GM19397 (cell line): ENCODE measurements at regions not wholly inside any gene's neighbourhood (a gene's known extent, or its start where the extent isn't known, plus 50 kb on each side); places are given as distances from the start of the nearest gene placed in this dataset.
"Not testable (repeated sequence)": the region's sequence is repeated elsewhere in the genome, so short reads cannot be mapped to it uniquely, and the experiment has no call there.

Experiments
- ATAC-seq: cut with Tn5 transposase; IDR thresholded peaks from one replicate; pipeline ENCODE4 v1.9.1; 2021; ENCODE audit warnings: mild to moderate bottlenecking, moderate library complexity; ENCODE audit not compliant: unreplicated experiment

DNA sequence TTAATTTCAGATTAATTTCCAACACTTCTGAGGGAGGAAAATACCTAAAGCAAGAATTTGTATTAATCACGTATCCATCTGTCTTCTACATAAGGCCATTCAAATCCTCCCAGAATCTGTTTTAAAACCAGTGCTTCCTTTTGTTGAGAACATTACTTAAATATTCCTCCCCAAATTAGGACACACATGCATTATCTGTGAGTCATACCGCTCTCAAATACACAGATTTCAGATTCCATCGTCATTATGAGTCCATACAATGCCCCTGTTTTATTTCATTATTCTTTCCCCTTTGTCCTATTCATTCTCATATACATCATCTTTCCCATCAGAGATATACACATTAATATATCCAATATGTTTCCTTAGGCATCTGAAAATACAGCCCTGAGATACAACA lies 57.3 kb upstream of the PRSS12 start:
- no peak for ATAC-seq

DNA sequence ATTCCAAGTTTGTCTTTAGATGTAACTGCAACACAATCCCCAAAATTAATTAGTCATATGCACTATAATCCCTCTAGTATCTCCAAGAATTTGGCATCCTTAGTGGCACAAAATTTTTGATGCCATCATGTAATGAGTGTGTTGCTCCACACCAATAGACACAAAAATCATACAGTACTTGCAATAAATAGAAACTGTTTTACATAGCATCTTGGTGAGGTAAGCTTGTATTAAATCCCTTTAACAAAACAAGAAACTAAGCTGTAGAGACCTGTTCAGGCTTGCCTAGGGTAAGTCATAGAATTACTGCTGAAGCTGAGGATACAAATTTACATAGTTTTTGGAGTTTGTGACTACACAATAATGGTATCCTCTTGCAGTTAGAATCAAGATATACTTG lies 64.5 kb upstream of the PRSS12 start:
- ATAC-seq: no peak

DNA sequence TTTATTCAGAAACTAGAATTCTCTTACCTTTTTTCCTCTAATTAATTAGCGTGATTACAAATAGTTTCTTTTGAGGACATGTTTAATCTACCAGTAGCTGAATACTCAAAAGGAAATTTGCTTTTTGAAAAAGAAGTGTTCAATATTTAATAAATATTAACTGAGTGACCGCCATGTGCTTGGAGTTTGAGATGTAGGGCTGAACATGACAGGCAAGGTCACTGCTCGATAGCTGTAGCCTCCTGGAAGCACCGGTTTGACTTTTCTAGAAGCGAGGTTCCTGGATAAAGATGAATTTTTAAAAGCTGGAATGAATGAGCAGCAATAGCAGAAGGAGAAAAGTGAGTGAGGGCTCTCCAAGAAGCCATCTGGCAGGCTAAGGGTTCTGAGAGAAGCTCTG lies 65.0 kb upstream of the PRSS12 start:
- ATAC-seq: not testable (repeated sequence)

DNA sequence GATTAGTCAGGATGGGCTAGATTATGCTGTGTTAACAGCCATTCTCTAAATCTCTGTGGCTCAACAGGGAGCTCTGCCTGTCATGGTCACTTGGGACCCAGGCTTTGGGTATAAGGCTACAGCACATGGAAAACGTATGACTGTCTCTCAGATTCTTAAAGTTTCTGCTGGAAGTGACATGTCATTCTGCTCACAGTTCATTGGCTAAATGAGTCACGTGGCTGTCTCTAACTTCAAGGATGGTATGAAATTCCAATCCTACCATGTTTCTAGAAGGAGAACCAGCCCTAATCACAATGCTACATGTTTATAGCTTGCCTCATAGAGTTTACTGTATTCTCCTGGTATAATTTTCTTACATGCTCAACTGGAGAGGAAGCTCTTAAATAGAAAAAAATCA lies 65.6 kb upstream of the PRSS12 start:
- not testable (repeated sequence) for ATAC-seq

DNA sequence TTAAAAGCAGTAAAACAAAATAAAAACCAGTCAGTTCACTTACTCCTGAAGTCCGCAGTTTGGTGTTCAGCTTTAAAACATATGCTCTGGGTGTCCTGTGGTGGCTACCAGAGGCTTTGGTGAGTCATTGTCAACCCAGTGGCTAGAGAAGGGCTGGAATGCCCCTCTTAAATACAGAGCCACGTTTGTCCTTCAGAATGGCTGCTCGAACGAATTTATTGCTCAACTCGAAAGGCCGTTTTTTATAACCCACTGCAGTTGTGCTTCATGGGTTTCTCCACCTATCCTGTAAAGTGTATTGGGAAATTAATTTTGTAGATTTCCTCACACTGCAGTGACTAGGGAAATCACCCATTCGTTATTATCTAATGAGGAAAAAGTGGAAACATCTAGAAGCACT lies 66.8 kb upstream of the PRSS12 start:
- ATAC-seq: not testable (repeated sequence)

DNA sequence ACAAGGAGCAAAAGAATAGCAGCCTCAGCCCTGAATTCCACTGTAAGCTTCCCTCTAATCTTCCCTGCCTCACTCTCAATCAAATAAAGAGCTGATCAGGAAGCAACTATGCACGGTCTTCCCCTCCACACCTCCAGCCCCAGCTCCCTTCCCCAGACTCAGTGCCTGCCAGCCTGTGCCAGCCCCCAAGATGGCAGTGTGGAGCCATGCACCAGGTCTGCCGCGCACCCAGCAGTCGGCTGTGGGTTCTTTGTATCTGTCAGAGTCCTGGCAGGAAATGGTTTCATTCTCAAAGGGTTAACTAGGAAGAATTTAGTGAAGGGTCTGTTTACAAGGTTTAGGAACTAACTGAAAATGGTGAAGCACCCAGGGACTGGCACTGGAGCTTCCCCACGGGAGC lies 71.3 kb upstream of the PRSS12 start:
- ATAC-seq: not testable (repeated sequence)

DNA sequence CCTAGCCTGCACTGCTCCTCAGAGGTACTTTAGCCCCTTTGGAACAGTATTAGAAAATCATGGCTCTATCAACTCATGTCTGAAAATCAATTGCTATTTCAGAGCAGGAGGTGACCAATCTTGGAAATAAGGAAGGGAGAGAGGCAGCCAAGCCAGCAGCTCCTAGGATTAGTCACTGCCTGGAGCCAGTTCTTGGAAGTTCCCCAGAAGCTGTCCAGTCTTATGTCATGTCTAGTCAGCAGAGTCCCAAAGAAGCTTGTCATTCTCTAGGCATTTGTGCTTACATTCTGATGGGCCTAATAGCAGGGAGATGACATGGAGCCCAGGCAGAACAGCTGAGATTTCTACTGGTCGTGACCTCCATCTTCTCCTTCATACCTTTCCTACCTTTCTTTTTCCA lies 76.1 kb upstream of the PRSS12 start:
- not testable (repeated sequence) for ATAC-seq

DNA sequence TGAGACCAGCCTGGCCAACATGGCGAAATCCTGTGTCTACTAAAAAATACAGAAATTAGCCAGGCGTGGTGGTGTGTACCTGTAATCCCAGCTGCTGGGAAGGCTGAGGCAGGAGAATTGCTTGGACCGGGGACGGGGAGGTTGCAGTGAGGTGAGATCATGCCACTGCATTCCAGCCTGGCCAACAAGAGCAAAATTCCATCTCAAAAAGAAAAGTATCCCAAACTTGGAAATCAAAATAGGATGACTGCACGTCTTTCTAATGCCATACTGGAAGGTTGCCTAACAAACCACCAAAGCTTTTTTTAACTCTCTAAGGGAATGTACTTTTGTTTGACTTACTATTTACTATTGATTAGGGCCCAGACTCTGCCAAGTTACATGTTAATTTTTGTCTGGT lies 79.6 kb upstream of the PRSS12 start:
- not testable (repeated sequence) for ATAC-seq

DNA sequence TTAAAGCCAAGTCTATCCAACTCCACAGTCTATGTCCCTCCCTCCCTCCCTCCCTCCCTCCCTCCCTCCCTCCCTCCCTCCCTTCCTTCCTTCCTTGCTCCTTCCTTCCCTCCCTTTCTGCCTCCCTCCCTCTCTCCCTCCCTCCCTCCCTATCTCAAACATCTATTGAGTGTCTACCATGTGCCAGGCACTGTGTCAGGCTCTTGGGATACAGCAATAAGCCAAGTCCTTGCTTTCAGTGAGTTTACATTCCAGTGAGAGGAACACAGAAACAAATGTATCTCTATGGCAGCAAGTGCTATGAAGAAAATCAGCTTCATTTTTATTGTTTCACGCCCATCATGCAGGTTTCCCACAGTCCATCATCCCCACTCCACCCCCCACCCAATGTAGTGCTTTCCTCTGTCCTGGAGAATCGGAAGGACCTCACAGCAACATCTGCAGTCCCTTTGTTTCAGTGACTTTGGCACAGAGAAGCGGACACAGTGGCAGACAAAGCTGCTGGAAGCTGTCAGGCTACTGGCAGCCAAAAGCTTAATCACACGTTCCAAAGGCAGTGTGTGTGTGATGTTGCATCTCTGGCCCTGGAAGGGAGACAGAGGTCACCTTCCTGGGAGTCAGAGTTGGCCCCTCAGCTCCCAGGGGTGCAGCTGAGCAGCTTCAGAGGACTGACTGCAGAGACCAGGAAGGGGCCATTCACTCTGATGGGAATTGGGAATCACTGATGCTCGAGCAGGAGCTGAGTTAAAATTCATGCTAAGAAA lies 81.0 kb upstream of the PRSS12 start:
- not testable (repeated sequence) for ATAC-seq

DNA sequence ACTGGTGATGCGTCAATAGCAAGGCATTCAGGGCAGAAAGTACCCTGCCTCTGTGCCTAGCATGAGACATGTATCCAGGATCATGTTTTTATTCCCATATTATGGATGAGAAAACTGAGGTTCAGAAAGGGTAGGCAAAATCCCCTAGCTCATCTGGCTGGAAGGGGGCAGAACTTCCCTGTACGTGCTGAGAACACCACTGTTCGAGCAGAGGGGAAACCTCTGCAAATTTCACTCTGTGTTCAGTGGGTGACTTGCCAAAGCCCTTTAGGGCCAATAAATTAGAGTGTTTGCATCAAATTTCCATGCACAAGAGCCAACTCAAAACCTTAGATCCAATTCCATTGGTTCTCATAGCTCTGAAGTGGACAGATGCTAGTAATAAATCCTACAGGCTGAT lies 82.6 kb upstream of the PRSS12 start:
- ATAC-seq: not testable (repeated sequence)

DNA sequence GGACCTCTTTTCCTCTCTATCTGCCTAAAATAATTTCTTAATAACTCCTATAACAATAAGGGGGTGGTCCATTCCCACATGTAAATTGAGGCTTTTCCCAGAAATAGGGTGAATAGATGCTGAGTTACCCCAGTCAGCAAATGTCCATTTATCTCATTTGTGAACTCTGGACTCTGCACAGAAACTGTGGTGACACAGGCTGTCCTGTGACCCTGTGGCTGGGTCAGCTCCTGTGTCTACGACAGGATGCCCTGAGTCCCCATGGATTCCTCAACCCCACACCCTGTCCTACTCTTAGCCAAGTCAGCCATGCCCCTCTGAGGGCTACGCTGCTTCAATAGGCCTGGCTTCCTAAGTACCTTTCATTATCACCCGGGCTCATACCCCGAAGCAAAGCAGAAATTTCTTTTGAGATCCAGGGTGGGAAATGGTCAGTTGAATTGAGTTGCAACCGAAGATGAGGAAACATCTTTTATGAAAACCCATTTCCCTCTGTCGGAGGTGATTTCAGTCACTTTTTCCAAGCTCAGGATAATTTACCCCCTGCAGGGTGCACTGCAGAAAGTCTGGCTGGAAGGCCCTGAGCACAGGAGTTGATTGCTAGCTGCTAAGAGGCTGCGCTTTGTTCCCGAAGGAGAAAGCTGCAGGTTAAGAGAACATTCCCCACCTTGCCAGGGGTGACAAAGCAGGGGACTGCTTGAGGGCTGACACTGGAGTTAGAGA lies 89.5 kb upstream of the PRSS12 start:
- not testable (repeated sequence) for ATAC-seq

DNA sequence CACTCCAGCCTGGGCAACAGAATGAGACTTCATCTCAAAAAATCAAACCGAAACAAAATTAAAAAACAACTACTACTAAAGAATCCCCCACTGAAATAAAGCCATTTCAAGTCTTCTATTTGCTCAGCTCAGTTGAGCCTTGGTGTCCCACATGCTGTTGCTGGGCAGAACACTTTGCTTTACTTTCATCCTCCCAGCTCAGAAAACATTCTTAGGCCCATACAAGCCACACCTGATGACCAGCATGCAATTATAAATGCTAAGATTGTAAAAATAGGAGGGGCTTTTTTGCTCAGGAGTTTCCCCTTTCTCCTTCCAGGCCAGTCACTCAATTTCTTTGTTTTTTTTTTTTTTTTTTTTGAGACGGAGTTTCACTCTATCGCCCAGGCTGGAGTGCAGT lies 94.6 kb upstream of the PRSS12 start:
- not testable (repeated sequence) for ATAC-seq

DNA sequence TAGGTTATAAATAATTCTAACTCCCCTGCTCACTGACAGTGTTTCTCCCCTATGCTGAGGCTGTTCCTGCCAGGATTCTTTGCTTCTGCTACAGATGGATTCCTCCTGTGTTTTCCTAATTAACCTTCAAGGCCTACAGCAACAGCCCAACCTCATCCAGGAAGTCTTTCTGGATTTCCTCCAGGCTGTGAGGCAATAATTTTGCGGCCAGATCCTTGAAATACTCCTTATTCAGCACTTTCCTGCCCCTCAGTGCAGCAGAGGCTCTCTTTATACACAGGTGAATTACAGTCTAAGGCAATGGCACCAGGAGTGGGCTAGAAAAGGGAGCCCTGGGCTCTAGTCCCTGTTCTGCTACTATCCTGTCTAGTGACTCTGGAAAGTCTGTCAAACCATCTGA lies 102.1 kb upstream of the PRSS12 start:
- ATAC-seq: not testable (repeated sequence)

DNA sequence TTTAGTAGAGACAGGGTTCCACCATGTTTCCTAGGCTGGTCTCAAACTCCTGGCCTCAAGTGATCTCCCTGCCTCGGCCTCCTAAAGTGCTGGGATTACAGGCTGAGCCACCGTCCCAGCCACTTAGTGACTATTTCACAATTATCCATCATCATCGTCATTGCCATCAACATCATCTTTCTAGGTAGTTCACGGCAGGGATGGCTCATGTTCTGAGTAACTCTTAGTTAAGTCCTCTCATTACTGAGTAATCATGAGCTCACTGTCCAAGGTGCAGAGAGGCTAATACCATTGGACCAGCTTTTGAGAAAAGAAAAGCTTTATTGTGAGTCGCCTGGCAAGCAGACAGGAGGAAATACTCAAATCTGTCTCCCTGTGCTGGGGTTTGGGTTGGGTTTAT lies 108.6 kb upstream of the PRSS12 start:
- ATAC-seq: not testable (repeated sequence)

DNA sequence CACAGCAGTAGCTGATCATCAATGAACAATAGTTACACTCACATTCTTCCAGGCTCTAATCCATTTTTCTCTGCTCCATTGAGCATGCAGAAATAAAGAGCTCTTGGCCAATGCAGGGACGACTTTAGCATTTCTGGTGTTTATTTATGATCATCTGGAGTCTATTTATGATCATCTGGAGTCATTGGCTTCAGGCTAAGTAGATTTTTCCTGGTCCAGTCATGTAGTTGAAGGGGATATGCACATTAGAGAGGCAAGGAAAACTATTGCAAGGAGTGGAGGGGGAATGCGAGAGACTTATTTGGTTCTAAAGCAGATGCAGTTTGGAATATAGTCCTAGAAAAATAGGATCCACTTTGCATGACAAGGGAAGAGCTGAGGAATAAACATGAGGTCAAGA lies 113.0 kb upstream of the PRSS12 start:
- not testable (repeated sequence) for ATAC-seq

DNA sequence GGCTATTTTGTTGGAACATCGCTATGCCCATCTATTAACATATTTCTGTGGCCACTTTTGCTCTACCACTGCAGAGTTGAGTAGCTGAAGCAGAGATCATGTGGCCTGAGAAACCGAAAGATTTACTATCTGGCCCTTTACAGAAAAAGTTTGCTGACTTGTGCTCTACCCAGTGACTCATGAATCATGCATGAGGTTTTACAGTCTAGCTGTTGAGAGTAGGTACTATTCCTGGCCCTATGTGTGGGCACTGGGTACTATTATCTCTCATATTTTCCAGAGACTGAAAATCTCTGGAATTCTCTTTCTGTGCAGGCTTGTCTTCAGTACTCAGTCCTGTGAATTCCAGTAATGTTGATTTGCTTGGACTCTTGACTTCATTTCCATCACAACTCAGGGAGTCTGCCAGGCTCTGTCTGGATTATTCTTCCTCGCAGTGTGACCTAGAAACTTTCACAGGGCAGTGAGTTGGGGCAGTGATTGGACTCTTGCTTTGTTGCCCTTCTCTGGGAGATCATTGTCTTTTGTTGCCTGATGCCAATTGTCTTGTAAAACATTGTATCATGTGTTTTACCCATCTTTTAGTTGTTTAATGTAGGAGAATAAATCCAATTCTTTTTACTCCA lies 121.3 kb upstream of the PRSS12 start:
- not testable (repeated sequence) for ATAC-seq

DNA sequence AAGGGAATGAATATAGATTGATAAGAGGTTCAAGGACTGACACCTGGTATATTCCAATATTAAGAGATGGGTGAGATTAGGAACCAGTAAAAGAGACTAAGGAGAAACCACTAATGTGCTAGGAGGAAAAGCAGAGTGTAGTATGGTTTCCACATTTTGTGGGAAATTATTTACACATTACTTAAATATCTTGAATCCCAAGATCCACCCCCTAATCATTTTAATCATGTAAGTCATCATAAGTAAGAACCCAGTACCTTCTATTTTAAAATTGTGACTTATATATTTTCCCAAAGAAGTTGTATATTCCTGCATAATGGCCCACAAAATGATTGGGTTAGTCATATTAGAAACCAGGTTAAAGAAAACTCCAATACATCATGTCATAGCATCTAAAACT lies 122.0 kb upstream of the PRSS12 start:
- ATAC-seq: not testable (repeated sequence)

DNA sequence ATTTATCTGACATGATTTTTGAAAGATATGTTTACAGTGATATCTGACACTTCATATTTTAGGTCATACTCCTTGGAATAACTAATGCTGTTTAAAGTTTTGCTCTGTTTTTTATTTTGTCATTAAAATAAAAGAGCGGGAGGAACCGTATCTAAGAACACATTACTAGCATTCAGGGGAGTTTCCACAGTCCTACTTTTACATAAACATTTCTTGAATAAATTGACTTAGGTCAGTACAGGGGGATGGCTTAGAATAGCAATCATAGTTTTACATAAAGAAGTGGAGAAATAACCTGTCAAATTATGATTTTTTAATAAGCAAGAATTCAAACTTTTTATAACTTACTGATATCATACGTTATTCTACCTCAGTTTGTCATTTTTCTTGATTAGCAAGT lies 123.1 kb upstream of the PRSS12 start:
- ATAC-seq: not testable (repeated sequence)

DNA sequence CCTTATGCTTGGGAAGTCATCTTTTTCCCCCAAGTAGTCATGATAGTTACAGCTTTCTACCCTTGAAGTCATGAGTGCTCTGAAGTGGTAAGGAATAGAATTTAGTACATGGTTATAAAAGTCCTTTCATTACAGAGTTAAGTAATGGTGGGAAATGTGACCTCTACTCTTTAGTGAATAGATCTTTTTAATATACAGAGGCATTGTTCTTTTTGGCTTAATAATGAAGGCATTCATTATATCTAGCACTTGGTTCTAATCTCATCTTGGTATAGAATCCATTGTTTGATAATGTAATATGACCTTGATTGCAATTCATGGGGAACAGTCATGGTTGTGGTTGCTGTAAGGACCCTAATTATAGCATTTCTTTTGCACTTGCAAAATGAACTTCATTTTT lies 125.0 kb upstream of the PRSS12 start:
- ATAC-seq: not testable (repeated sequence)

DNA sequence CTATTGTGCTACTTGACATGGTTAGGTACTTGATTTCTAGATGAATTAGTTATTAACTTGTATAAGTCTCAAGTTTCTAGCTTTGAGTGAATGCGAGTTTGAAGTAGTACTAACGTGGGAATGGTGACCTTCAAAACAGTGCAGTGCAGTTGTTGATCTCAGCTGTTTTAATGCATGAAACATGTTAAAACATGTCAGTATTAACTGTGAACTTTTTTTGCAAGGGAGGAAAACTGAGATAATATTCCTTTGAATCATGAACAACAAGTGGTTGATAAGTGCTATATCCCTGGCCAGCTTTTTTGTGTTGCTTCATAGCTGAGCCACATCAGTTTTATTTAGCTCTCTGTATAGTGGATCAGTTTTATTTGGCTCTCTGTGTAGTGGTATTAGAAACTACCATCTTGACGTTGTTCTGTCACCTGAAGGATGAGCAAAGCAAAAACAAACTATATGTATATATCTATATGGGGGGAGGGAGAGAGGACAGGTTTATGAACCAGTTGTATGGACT lies 133.1 kb upstream of the PRSS12 start:
- ATAC-seq: not testable (repeated sequence)

DNA sequence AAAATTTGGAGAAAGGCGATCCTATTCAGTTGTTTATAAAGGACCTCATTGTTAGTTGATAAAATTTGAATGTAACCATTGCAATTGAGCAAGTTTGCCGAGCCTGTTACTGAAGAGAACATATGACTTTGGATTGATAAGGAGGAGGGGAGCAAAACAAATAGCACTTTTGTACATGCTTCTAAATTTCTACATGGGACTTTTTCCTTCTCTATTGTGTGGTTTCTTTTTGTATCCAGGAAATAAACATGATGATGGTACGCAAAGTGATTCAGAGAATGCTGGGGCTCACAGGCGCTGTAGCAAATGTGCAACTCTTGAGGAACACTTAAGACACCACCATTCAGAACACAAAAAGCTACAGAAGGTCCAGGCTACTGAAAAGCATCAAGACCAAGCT lies 140.2 kb upstream of the PRSS12 start:
- ATAC-seq: not testable (repeated sequence)

DNA sequence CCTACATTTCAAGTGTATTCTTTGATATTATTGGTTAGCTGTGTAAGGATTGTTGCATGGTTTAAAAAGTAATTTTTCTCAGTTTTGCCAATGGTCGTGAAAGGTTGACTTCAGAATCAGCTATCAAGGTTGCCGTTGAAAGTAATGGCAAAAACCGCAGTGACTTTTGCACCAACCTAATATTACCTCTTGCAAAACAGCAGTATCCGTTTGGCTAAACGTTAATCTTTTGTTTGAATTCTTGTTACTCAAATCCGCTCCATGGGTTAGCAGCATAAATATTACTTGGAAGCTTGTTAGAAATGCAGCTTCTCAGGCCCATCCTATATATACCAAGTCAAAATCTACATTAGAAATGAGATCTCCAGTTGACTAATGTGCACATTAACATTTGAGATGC lies 141.6 kb upstream of the PRSS12 start:
- ATAC-seq: not testable (repeated sequence)
